ENCODE measurements at regions not wholly inside any gene's neighbourhood (a gene's known extent, or its start where the extent isn't known, plus 50 kb on each side); places are given as distances from the start of the nearest gene placed in this dataset.

GRCh38 chr11:127815331-127815730 lies 772.0 kb downstream of the ETS1 start:
- Histone ChIP-seq H3K4me1 (no peaks in the 10 kb centered on the region), H3K27ac (no peak overlapping the region), H3K9me3 (no peaks in the 10 kb centered on the region), H3K27me3 (no peaks in the 10 kb centered on the region), H3K4me3 (no peak overlapping the region), H3K36me3 (replicated peaks in 1 of 2; ENCODE audit: insufficient read depth in 1 of 2, low read depth in 2 of 2) (no peaks in the 10 kb centered on the region)
- DNase-seq = no peak
- intact Hi-C loops (cut with DNase I) = no loop called here
- TF ChIP-seq POLR2A (IDR thresholded peaks at IDR 0.05) = no peak
- TF ChIP-seq, protein P1, sequence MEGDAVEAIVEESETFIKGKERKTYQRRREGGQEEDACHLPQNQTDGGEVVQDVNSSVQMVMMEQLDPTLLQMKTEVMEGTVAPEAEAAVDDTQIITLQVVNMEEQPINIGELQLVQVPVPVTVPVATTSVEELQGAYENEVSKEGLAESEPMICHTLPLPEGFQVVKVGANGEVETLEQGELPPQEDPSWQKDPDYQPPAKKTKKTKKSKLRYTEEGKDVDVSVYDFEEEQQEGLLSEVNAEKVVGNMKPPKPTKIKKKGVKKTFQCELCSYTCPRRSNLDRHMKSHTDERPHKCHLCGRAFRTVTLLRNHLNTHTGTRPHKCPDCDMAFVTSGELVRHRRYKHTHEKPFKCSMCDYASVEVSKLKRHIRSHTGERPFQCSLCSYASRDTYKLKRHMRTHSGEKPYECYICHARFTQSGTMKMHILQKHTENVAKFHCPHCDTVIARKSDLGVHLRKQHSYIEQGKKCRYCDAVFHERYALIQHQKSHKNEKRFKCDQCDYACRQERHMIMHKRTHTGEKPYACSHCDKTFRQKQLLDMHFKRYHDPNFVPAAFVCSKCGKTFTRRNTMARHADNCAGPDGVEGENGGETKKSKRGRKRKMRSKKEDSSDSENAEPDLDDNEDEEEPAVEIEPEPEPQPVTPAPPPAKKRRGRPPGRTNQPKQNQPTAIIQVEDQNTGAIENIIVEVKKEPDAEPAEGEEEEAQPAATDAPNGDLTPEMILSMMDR (IDR thresholded peaks at IDR 0.05) = no peak
- no peak for ATAC-seq

GRCh38 chr11:127806501-127806900 lies 780.9 kb downstream of the ETS1 start:
- TF ChIP-seq POLR2A (IDR thresholded peaks at IDR 0.05) = no peak
- TF ChIP-seq, protein P1 (IDR thresholded peaks at IDR 0.05) = no peak
- intact Hi-C loops (cut with DNase I) = no loop called here
- DNase-seq (no peak), ATAC-seq (no peak)
- 88 to 93% methylated on average over 1 of the region's 1 CpG for WGBS, 2 donors
- H3K4me1 ChIP-seq = no peaks in the 10 kb centered on the region
- H3K27me3 ChIP-seq = no peaks in the 10 kb centered on the region
- H3K27ac ChIP-seq = no peak overlapping the region
- H3K4me3 ChIP-seq = no peak overlapping the region
- H3K9me3 ChIP-seq = no peaks in the 10 kb centered on the region
- no peaks in the 10 kb centered on the region for H3K36me3 ChIP-seq (replicated peaks in 1 of 2; ENCODE audit: insufficient read depth in 1 of 2, low read depth in 2 of 2)

GRCh38 chr11:127805771-127806170 lies 781.6 kb downstream of the ETS1 start:
- H3K36me3 ChIP-seq (replicated peaks in 1 of 2; ENCODE audit: insufficient read depth in 1 of 2, low read depth in 2 of 2) = no peaks in the 10 kb centered on the region
- no peak for ATAC-seq
- no peaks in the 10 kb centered on the region for H3K27me3 ChIP-seq
- TF ChIP-seq, protein P1 (IDR thresholded peaks at IDR 0.05) = no peak
- no peak for TF ChIP-seq POLR2A (IDR thresholded peaks at IDR 0.05)
- DNase-seq = no peak
- no peaks in the 10 kb centered on the region for H3K9me3 ChIP-seq
- H3K4me3 ChIP-seq = no peak overlapping the region
- no peak overlapping the region for H3K27ac ChIP-seq
- WGBS, 2 donors = 43 to 50% methylated on average over 1 of the region's 1 CpG
- no peaks in the 10 kb centered on the region for H3K4me1 ChIP-seq
- intact Hi-C loops (cut with DNase I) = no loop called here

GRCh38 chr11:127804747-127805400 lies 782.5 kb downstream of the ETS1 start:
- Histone ChIP-seq H3K27ac (no peak overlapping the region), H3K36me3 (replicated peaks in 1 of 2; ENCODE audit: insufficient read depth in 1 of 2, low read depth in 2 of 2) (no peaks in the 10 kb centered on the region), H3K4me1 (no peaks in the 10 kb centered on the region), H3K4me3 (no peak overlapping the region), H3K9me3 (no peaks in the 10 kb centered on the region), H3K27me3 (no peaks in the 10 kb centered on the region)
- TF ChIP-seq, protein P1 (IDR thresholded peaks at IDR 0.05) = no peak
- no peak for TF ChIP-seq POLR2A (IDR thresholded peaks at IDR 0.05)
- ATAC-seq (no peak), DNase-seq (no peak)
- 41 to 46% methylated on average over 2 of the region's 2 CpGs for WGBS, 2 donors
- intact Hi-C loops (cut with DNase I) = no loop called here

- Histone ChIP-seq H3K4me1 (no peaks in the 10 kb centered on the region), H3K36me3 (replicated peaks in 1 of 2; ENCODE audit: insufficient read depth in 1 of 2, low read depth in 2 of 2) (no peaks in the 10 kb centered on the region), H3K4me3 (no peak overlapping the region), H3K27me3 (no peaks in the 10 kb centered on the region), H3K27ac (no peak overlapping the region), H3K9me3 (no peaks in the 10 kb centered on the region)
- no peak for ATAC-seq
- intact Hi-C loops (cut with DNase I) = no loop called here
- no peak for TF ChIP-seq POLR2A (IDR thresholded peaks at IDR 0.05)
- TF ChIP-seq, protein P1 (IDR thresholded peaks at IDR 0.05) = no peak
- DNase-seq = no peak
These were observed 783.6 kb downstream of the ETS1 start for GRCh38 chr11:127803755-127804154.

All from body of pancreas (tissue), 4 donors.